GM13976 (cell line): ENCODE measurements at regions not wholly inside any gene's neighbourhood (a gene's known extent, or its start where the extent isn't known, plus 50 kb on each side); places are given as distances from the start of the nearest gene placed in this dataset.

Experiments
- DNase-seq: peaks from one replicate; pipeline ENCODE4 v3.0.0; 2012; ENCODE audit warnings: low spot score
- in situ Hi-C: fragments of 300-500 bp; cut with MboI; formaldehyde crosslinking; loops from one replicate; pipeline ENCODE4 v1.12.0; 2022; ENCODE audit warnings: low sequenced_read_pairs, mixed read lengths, inconsistent platforms; ENCODE audit not compliant: unreplicated experiment
- TF ChIP-seq, protein P1 (sequence below): IDR thresholded peaks from 2 replicates; pipeline ENCODE4 v1.5.1; 2012; ENCODE audit warnings: borderline replicate concordance, mild to moderate bottlenecking; ENCODE audit not compliant: insufficient read depth; ENCODE audit errors: extremely low read depth, missing control alignments, control extremely low read depth

DNA sequence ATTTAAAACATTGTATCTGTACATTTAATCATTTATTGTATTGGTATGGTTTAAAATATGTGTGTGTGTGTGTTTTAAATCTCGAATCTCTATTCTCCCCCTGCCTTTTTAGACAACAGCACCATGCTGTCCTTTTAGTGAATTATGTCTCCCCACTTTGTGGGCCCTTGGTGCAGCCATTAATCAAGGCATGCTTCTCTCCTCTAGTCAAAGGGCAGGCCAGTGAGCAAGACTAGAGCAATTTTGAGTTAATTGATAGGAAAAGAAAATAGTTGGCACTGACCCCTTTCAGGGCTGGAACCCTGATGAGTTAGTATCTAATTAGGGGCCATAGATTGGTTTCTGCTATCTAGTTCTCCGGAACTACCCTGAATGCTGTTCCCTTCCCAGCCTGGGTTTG, 111.0 kb downstream of the MAIP1 start:
- DNase-seq, result no peak
- in situ Hi-C loops, result no loop called here
- TF ChIP-seq, protein P1, sequence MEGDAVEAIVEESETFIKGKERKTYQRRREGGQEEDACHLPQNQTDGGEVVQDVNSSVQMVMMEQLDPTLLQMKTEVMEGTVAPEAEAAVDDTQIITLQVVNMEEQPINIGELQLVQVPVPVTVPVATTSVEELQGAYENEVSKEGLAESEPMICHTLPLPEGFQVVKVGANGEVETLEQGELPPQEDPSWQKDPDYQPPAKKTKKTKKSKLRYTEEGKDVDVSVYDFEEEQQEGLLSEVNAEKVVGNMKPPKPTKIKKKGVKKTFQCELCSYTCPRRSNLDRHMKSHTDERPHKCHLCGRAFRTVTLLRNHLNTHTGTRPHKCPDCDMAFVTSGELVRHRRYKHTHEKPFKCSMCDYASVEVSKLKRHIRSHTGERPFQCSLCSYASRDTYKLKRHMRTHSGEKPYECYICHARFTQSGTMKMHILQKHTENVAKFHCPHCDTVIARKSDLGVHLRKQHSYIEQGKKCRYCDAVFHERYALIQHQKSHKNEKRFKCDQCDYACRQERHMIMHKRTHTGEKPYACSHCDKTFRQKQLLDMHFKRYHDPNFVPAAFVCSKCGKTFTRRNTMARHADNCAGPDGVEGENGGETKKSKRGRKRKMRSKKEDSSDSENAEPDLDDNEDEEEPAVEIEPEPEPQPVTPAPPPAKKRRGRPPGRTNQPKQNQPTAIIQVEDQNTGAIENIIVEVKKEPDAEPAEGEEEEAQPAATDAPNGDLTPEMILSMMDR, result no peak

- in situ Hi-C loops, result no loop called here
- TF ChIP-seq, protein P1, result no peak
- no peak for DNase-seq
Measured at GRCh38 chr2:200068642-200069041, 113.3 kb downstream of the MAIP1 start.

GRCh38 chr2:200077210-200077650, 121.8 kb downstream of the MAIP1 start:
- in situ Hi-C loops, result no loop called here
- TF ChIP-seq, protein P1, result no peak
- no peak for DNase-seq

DNA sequence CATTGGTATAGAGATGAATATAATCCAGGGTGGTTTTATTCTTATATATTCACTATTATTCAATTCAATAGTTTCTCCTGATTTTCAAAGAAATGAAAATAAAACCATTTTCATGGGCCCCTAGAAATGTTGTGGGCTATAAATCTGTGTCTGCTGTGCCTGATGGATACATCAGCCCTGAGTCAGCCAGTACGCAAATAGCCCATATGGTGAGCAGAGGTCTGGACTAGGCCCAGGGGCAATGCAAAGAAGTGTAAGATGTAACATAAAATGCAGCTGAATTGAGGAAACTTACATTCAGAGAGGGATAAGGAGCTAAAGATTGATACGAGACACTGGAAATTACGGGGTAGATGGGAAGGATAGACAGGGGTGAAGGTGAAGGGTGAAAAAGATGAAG, 122.5 kb downstream of the MAIP1 start:
- no peak for DNase-seq
- TF ChIP-seq, protein P1, result no peak
- in situ Hi-C loops, result no loop called here

DNA sequence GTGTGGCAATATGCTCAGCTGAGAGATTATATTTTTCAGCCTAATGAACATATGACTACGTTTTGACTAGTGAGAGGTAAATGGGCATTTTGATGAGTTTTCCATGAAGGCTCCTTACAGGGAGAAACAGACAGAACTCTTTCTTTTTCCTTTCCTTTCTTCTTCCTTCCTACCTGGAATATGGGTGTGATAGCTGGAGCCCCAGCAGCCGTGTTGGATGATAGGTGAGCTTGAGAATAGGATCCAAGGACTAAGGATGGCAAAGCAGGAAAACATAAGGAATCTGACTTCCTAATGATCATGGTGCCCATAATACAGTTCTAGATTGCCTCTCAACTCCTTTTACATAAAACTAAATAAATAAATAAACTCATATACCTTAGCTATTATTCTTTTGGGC, 124.0 kb downstream of the MAIP1 start:
- DNase-seq, result no peak
- TF ChIP-seq, protein P1, result no peak
- in situ Hi-C loops, result no loop called here

DNA sequence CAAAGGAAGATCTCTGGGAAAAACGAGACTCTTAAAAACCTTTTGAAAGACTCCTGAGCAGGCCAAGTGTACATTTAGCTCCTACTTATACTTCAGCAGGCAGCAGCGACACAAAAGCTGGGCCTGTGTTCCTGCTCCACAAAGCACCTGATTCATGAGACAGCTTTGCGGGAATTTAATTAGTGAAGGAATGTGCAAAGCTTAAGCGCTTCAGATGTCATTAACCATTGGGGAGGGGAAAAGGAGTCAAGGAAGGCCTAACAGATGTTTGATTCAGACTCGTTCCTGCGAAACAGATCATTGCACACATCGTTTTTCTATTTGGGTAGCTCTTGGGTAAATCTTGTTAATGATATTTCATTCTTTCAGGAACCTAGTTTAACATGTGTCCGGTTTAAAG, 125.9 kb downstream of the MAIP1 start:
- in situ Hi-C loops, result no loop called here
- TF ChIP-seq, protein P1, result no peak
- DNase-seq, result no peak

GRCh38 chr2:200081811-200082210, 126.4 kb downstream of the MAIP1 start:
- TF ChIP-seq, protein P1, result no peak
- in situ Hi-C loops, result no loop called here
- DNase-seq, result no peak
